ENCODE measurements at regions not wholly inside any gene's neighbourhood (a gene's known extent, or its start where the extent isn't known, plus 50 kb on each side); places are given as distances from the start of the nearest gene placed in this dataset.
"Not testable (repeated sequence)": the region's sequence is repeated elsewhere in the genome, so short reads cannot be mapped to it uniquely, and the experiment has no call there.

- H3K4me3 ChIP-seq: no peak overlapping the region
- H3K36me3 ChIP-seq: no peaks in the 10 kb centered on the region
- no peak for TF ChIP-seq Cebpa-rat (IDR thresholded peaks at IDR 0.05)
- H3K4me2 ChIP-seq: no peak overlapping the region
- H3K27ac ChIP-seq: no peak overlapping the region
- H3K27me3 ChIP-seq: no peaks in the 10 kb centered on the region
- H3K9me3 ChIP-seq (replicated peaks in 1 of 11): peaks cover 0 to 6% (median 0%) of the 10 kb centered on the region in 11 experiments; a peak in 2 of 22 replicates
- no peak overlapping the region for H3K9ac ChIP-seq
- no peaks in the 10 kb centered on the region for H4K20me1 ChIP-seq
- H3K4me1 ChIP-seq: no peaks in the 10 kb centered on the region
Measured at GRCh38 chr3:154664714-154665113, 234.7 kb upstream of the GPR149 start.

- Histone ChIP-seq H3K4me1 (no peaks in the 10 kb centered on the region), H3K4me2 (no peak overlapping the region), H4K20me1 (no peaks in the 10 kb centered on the region), H3K27me3 (no peaks in the 10 kb centered on the region), H3K36me3 (no peaks in the 10 kb centered on the region), H3K4me3 (no peak overlapping the region), H3K27ac (no peak overlapping the region), H3K9me3 (replicated peaks in 1 of 11) (peaks cover 0 to 6% (median 0%) of the 10 kb centered on the region in 11 experiments; a peak in 2 of 22 replicates), H3K9ac (no peak overlapping the region)
- TF ChIP-seq Cebpa-rat (IDR thresholded peaks at IDR 0.05): no peak
Measured at GRCh38 chr3:154662851-154663250, 232.9 kb upstream of the GPR149 start.

- no peaks in the 10 kb centered on the region for H3K4me1 ChIP-seq
- H3K9me3 ChIP-seq (replicated peaks in 1 of 11): peaks cover 0 to 5% (median 0%) of the 10 kb centered on the region in 11 experiments; a peak in 2 of 22 replicates
- H3K4me2 ChIP-seq: no peak overlapping the region
- no peaks in the 10 kb centered on the region for H3K27me3 ChIP-seq
- H4K20me1 ChIP-seq: no peaks in the 10 kb centered on the region
- no peak overlapping the region for H3K9ac ChIP-seq
- H3K4me3 ChIP-seq: no peak overlapping the region
- no peak for TF ChIP-seq Cebpa-rat (IDR thresholded peaks at IDR 0.05)
- H3K27ac ChIP-seq: no peak overlapping the region
- no peaks in the 10 kb centered on the region for H3K36me3 ChIP-seq
Measured at GRCh38 chr3:154660811-154661210, 230.8 kb upstream of the GPR149 start.

- no peaks in the 10 kb centered on the region for H4K20me1 ChIP-seq
- H3K4me3 ChIP-seq: no peak overlapping the region
- no peak overlapping the region for H3K27ac ChIP-seq
- H3K4me1 ChIP-seq: no peaks in the 10 kb centered on the region
- no peaks in the 10 kb centered on the region for H3K9me3 ChIP-seq (replicated peaks in 1 of 11)
- no peak for TF ChIP-seq Cebpa-rat (IDR thresholded peaks at IDR 0.05)
- no peaks in the 10 kb centered on the region for H3K36me3 ChIP-seq
- H3K27me3 ChIP-seq: no peaks in the 10 kb centered on the region
- H3K4me2 ChIP-seq: no peak overlapping the region
- no peak overlapping the region for H3K9ac ChIP-seq
Measured at GRCh38 chr3:154658000-154658399, 228.0 kb upstream of the GPR149 start.

- no peak overlapping the region for H3K4me2 ChIP-seq
- no peaks in the 10 kb centered on the region for H3K36me3 ChIP-seq
- H3K27ac ChIP-seq: no peak overlapping the region
- no peaks in the 10 kb centered on the region for H3K27me3 ChIP-seq
- no peaks in the 10 kb centered on the region for H4K20me1 ChIP-seq
- no peak overlapping the region for H3K9ac ChIP-seq
- H3K4me1 ChIP-seq: no peaks in the 10 kb centered on the region
- no peak overlapping the region for H3K4me3 ChIP-seq
- TF ChIP-seq Cebpa-rat (IDR thresholded peaks at IDR 0.05): no peak
- no peaks in the 10 kb centered on the region for H3K9me3 ChIP-seq (replicated peaks in 1 of 11)
Measured at GRCh38 chr3:154657218-154657617, 227.2 kb upstream of the GPR149 start.

GRCh38 chr3:154656486-154656885 lies 226.5 kb upstream of the GPR149 start:
- TF ChIP-seq Cebpa-rat (IDR thresholded peaks at IDR 0.05): no peak

GRCh38 chr3:154642145-154642544 lies 212.2 kb upstream of the GPR149 start:
- no peaks in the 10 kb centered on the region for H3K36me3 ChIP-seq
- no peak overlapping the region for H3K4me2 ChIP-seq
- H4K20me1 ChIP-seq: no peaks in the 10 kb centered on the region
- no peaks in the 10 kb centered on the region; a peak in 1 of 22 replicates for H3K9me3 ChIP-seq (replicated peaks in 1 of 11)
- no peaks in the 10 kb centered on the region for H3K27me3 ChIP-seq
- no peak overlapping the region for H3K9ac ChIP-seq
- no peak for TF ChIP-seq Cebpa-rat (IDR thresholded peaks at IDR 0.05)
- H3K4me1 ChIP-seq: no peaks in the 10 kb centered on the region
- H3K27ac ChIP-seq: no peak overlapping the region
- no peak overlapping the region for H3K4me3 ChIP-seq

More at GRCh38 chr3:154656486-154656885, 226.5 kb upstream of the GPR149 start:
- Histone ChIP-seq H3K4me1 (no peaks in the 10 kb centered on the region), H4K20me1 (no peaks in the 10 kb centered on the region), H3K27me3 (no peaks in the 10 kb centered on the region), H3K9me3 (replicated peaks in 1 of 11) (no peaks in the 10 kb centered on the region), H3K9ac (no peak overlapping the region), H3K4me3 (no peak overlapping the region), H3K4me2 (no peak overlapping the region), H3K27ac (no peak overlapping the region), H3K36me3 (no peaks in the 10 kb centered on the region)

GRCh38 chr3:154625756-154626155 lies 195.8 kb upstream of the GPR149 start:
- no peak overlapping the region for H3K9ac ChIP-seq
- H3K4me1 ChIP-seq: no peaks in the 10 kb centered on the region
- no peak overlapping the region for H3K27ac ChIP-seq
- no peak overlapping the region for H3K4me2 ChIP-seq
- TF ChIP-seq Cebpa-rat (IDR thresholded peaks at IDR 0.05): no peak
- H3K36me3 ChIP-seq: no peaks in the 10 kb centered on the region
- no peaks in the 10 kb centered on the region for H4K20me1 ChIP-seq
- H3K27me3 ChIP-seq: no peaks in the 10 kb centered on the region
- H3K4me3 ChIP-seq: no peak overlapping the region
- H3K9me3 ChIP-seq (replicated peaks in 1 of 11): no peaks in the 10 kb centered on the region

GRCh38 chr3:154619621-154620020 lies 189.6 kb upstream of the GPR149 start:
- H3K9ac ChIP-seq, H3K4me3 ChIP-seq, H3K4me1 ChIP-seq, H3K27me3 ChIP-seq, H3K27ac ChIP-seq, H3K36me3 ChIP-seq, H4K20me1 ChIP-seq, H3K4me2 ChIP-seq: not testable (repeated sequence)
- H3K9me3 ChIP-seq (replicated peaks in 1 of 11): peaks cover 7 to 13% (median 9%) of the 10 kb centered on the region in 11 experiments; a peak in 17 of 22 replicates

GRCh38 chr3:154616298-154616697 lies 186.3 kb upstream of the GPR149 start:
- no peak overlapping the region for H3K4me3 ChIP-seq
- no peaks in the 10 kb centered on the region for H3K4me1 ChIP-seq
- H3K27ac ChIP-seq: no peak overlapping the region
- H4K20me1 ChIP-seq: no peaks in the 10 kb centered on the region
- H3K9me3 ChIP-seq (replicated peaks in 1 of 11): peaks cover 7 to 13% (median 9%) of the 10 kb centered on the region in 11 experiments; a peak in 17 of 22 replicates
- H3K27me3 ChIP-seq: no peaks in the 10 kb centered on the region
- no peak overlapping the region for H3K9ac ChIP-seq
- H3K36me3 ChIP-seq: no peaks in the 10 kb centered on the region
- H3K4me2 ChIP-seq: no peak overlapping the region
- TF ChIP-seq Cebpa-rat (IDR thresholded peaks at IDR 0.05): no peak

All from BLaER1 treated with 17β-estradiol and CSF1 and Interleukin-3, amounts not matched to agents 10 nM and 100 nM (cell line).